Tibial artery (tissue), 4 donors: ENCODE measurements at regions not wholly inside any gene's neighbourhood (a gene's known extent, or its start where the extent isn't known, plus 50 kb on each side); places are given as distances from the start of the nearest gene placed in this dataset.

Experiments used
- DNase-seq, 2 donors: peaks; one replicate each; pipeline ENCODE4 v3.0.0-alpha.2; 2019
- H3K27ac ChIP-seq, 2 donors: fragments of 200-600 bp; sonication (generic) in 1 of 2; 1 replicate in 1 of 2; 2 replicates in 1 of 2; pipeline ENCODE4 v1.5.1; 2018 to 2019; ENCODE audit warnings: mild to moderate bottlenecking in 1 of 2
- H3K27me3 ChIP-seq, 2 donors: fragments of 200-600 bp; sonication (generic) in 1 of 2; one replicate each; pipeline versions ENCODE4 v1.5.1 to v1.6.0; 2016 to 2019
- H3K36me3 ChIP-seq, 3 donors: fragments of 200-600 bp; sonication (generic) in 2 of 3; one replicate each; pipeline ENCODE4 v1.5.1; 2016 to 2019; ENCODE audit warnings: mild to moderate bottlenecking in 2 of 3
- H3K4me1 ChIP-seq, 4 donors: fragments of 200-600 bp; sonication (generic) in 2 of 4; 1 replicate in 3 of 4; 2 replicates in 1 of 4; pipeline ENCODE4 v1.5.1; 2016 to 2019
- H3K4me3 ChIP-seq, 2 donors: fragments of 200-600 bp; sonication (generic) in 1 of 2; 1 replicate in 1 of 2; 2 replicates in 1 of 2; pipeline ENCODE4 v1.5.1; 2018 to 2019; ENCODE audit warnings: mild to moderate bottlenecking in 2 of 2
- H3K9me3 ChIP-seq, 3 donors: fragments of 200-600 bp; sonication (generic) in 1 of 3; one replicate each; pipeline ENCODE4 v1.5.1; 2016 to 2019
- intact Hi-C: fragments of 100-400 bp; cut with DNase I; formaldehyde crosslinking; loops from one replicate; pipeline ENCODE4 v1.15.0; 2023; ENCODE audit warnings: low total_unique reads
- TF ChIP-seq, protein P1 (sequence below), 2 experiments: fragments of 200-600 bp in 1 of 2; fragments of 450-650 bp in 1 of 2; IDR thresholded peaks; one replicate each; pipeline ENCODE4 v1.5.1; 2017 to 2019; ENCODE audit warnings: antibody characterized with exemption in 2 of 2, mild to moderate bottlenecking in 1 of 2, moderate library complexity in 1 of 2

DNA sequence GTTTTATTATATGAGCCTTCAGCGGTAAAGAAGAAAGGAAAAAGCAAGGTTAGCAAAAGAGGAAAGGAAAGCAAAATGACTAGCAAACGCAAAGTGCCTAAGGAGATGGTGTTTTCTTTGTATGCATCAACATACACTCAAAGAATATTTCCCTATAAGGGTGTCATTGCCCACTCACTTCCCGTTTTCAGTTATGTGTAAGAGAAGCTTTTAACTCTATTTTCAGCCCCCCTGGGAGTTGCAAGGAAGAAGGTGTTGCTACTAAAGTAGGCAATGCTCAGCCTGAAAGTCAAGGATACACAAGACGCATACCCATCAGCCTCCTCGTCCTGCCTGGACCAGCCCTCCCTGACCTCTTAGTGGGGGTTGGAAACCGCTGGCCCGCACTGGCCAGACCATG is 267.7 kb upstream of the ZFHX3 start:
- TF ChIP-seq, protein P1, sequence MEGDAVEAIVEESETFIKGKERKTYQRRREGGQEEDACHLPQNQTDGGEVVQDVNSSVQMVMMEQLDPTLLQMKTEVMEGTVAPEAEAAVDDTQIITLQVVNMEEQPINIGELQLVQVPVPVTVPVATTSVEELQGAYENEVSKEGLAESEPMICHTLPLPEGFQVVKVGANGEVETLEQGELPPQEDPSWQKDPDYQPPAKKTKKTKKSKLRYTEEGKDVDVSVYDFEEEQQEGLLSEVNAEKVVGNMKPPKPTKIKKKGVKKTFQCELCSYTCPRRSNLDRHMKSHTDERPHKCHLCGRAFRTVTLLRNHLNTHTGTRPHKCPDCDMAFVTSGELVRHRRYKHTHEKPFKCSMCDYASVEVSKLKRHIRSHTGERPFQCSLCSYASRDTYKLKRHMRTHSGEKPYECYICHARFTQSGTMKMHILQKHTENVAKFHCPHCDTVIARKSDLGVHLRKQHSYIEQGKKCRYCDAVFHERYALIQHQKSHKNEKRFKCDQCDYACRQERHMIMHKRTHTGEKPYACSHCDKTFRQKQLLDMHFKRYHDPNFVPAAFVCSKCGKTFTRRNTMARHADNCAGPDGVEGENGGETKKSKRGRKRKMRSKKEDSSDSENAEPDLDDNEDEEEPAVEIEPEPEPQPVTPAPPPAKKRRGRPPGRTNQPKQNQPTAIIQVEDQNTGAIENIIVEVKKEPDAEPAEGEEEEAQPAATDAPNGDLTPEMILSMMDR (IDR thresholded peaks at IDR 0.05) = no peak
- intact Hi-C loops = no loop called here
- no peaks in the 10 kb centered on the region for H3K27me3 ChIP-seq
- no peaks in the 10 kb centered on the region for H3K36me3 ChIP-seq
- H3K4me1 ChIP-seq = no peaks in the 10 kb centered on the region
- no peak overlapping the region for H3K27ac ChIP-seq
- no peaks in the 10 kb centered on the region for H3K9me3 ChIP-seq
- no peak for DNase-seq
- H3K4me3 ChIP-seq = no peak overlapping the region

DNA sequence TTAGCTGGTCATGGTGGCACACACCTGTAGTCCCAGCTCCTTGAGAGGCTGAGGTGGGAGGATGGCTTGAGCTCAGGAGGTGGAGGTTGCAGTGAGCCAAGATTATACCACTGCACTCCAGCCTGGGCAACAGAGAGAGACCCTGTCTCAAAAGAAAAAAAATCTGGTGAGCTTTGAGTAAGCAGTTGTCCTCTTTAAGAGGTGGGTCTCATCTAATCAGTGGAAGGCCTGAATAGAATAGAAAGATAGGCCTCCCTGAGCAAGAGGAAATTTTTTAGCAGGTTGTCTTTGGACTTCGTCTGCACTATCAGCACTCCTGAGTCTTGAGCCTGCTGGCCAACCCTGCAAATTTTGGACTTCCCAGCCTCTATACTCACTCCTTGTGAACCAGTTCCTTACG is 266.0 kb upstream of the ZFHX3 start:
- intact Hi-C loops = no loop called here
- no peaks in the 10 kb centered on the region for H3K4me1 ChIP-seq
- TF ChIP-seq, protein P1 (IDR thresholded peaks at IDR 0.05) = no peak
- no peak overlapping the region for H3K4me3 ChIP-seq
- no peak for DNase-seq
- H3K27me3 ChIP-seq = no peaks in the 10 kb centered on the region
- no peak overlapping the region for H3K27ac ChIP-seq
- no peaks in the 10 kb centered on the region for H3K36me3 ChIP-seq
- H3K9me3 ChIP-seq = no peaks in the 10 kb centered on the region

DNA sequence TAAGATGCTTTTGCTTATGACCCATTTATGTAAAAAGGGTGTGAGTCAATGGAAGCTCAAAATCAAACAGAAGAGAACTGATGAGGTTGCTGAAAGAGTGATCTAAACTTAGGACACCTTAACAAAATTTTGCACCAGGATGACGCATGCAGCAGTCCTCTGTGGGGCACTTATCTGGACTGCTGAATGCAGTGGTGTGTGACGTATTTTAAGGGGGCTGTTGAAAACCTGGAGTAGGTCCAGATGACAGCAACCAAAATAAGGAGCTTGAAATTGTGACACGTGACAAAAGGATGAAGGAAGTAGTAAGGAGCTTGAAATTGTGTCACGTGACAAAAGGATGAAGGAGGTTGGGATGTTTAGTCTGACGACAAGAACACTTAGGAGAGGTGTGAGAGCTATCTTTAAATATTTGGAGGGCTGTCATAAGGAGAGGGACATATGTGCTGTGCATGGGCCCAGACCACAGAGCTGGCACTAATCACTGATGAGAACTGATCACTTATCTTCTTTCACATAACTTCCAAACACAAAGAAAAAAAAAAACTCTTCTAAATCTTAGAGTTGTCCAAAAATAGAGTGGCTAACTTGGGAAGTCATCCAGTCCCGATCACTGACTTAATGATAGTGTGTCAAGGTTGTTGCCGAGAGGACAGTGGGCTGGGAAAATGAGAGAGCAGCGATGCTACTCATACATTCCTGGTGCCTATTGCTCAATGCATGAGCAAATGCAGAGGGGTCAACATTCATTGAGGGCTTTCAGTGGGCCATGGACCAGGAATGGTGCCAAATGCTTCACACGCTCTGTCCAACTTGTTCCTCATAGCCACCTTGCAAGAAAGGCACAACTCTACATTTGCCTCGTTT is 264.2 kb upstream of the ZFHX3 start:
- Histone ChIP-seq H3K4me1 (peaks cover 0 to 4% (median 0%) of the 10 kb centered on the region in 4 donors), H3K9me3 (no peaks in the 10 kb centered on the region), H3K36me3 (no peaks in the 10 kb centered on the region), H3K27ac (no peak overlapping the region), H3K27me3 (no peaks in the 10 kb centered on the region), H3K4me3 (no peak overlapping the region)
- DNase-seq = no peak
- intact Hi-C loops = no loop called here
- TF ChIP-seq, protein P1 (IDR thresholded peaks at IDR 0.05) = no peak

- Histone ChIP-seq H3K4me3 (no peak overlapping the region), H3K36me3 (no peaks in the 10 kb centered on the region), H3K27ac (no peak overlapping the region), H3K9me3 (no peaks in the 10 kb centered on the region), H3K27me3 (no peaks in the 10 kb centered on the region), H3K4me1 (peaks cover 0 to 4% (median 0%) of the 10 kb centered on the region in 4 donors)
- TF ChIP-seq, protein P1 (IDR thresholded peaks at IDR 0.05) = no peak
- intact Hi-C loops = no loop called here
- DNase-seq = no peak
Measured at GRCh38 chr16:73308771-73309170, 260.8 kb upstream of the ZFHX3 start.

GRCh38 chr16:73306901-73307413 is 259.0 kb upstream of the ZFHX3 start:
- H3K9me3 ChIP-seq = no peaks in the 10 kb centered on the region
- H3K4me1 ChIP-seq = peaks cover 0 to 4% (median 0%) of the 10 kb centered on the region in 4 donors
- DNase-seq = no peak
- H3K36me3 ChIP-seq = no peaks in the 10 kb centered on the region
- H3K27me3 ChIP-seq = no peaks in the 10 kb centered on the region
- H3K4me3 ChIP-seq = no peak overlapping the region
- TF ChIP-seq, protein P1 (IDR thresholded peaks at IDR 0.05) = no peak
- no peak overlapping the region for H3K27ac ChIP-seq
- intact Hi-C loops = no loop called here
